HG03442 (cell line): ENCODE measurements at regions not wholly inside any gene's neighbourhood (a gene's known extent, or its start where the extent isn't known, plus 50 kb on each side); places are given as distances from the start of the nearest gene placed in this dataset.
"Not testable (repeated sequence)": the region's sequence is repeated elsewhere in the genome, so short reads cannot be mapped to it uniquely, and the experiment has no call there.

ENCODE experiments used
- ATAC-seq: cut with Tn5 transposase; IDR thresholded peaks from one replicate; pipeline ENCODE4 v1.9.1; 2021; ENCODE audit warnings: mild to moderate bottlenecking, moderate library complexity; ENCODE audit not compliant: unreplicated experiment

DNA sequence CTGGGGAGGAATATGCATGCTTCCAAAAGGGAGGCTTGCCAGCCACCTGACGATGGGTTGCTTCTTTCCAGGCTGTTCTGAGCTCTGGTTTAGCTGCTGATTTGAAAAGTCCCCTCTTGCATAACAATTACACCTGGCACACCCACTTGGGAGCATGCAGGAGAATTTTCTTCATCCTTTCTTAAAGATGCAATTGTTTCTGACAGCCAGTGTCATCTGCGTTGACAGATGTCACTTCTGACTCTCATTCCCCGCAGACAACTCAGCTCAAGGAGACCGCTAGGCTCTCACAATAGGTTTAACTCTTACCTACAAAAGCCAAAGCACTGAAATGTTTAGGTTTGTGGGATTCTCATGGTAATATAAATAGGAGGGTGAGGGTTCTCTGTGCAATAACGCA lies 185.6 kb upstream of the SYNPR start:
- ATAC-seq = no peak

DNA sequence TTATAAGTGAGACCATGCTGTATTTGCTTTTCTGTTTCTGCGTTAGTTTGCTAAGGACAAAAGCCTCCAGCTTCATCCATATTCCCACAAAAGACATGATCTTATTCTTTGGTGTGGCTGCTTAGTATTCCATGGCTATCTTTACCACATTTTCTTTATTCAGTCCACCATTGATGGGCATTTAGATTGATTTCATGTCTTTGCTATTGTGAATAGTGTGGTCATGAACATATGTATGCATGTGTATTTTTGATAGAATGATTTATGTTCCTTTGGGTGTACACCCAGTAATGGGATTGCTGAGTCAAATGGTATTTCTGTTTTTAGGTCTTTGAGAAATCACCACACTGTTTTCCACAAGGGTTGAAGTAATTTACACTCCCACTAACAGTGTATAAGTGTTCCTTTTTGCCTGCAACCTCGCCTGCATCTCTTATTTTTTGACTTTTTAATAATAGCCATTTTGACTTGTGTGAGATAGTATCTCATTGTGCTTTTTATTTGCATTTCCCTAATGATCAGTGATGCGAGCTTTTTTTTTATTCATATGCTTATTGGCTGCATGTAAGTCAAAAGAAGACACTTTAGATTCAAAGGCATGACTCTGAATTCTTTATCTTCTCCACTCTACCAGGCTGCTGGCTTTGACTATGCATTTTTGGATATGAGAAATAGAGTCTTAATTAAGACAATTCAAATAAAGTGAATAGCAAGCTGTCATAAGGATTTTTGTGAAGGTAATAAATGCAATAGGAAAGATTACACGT lies 183.3 kb upstream of the SYNPR start:
- no peak for ATAC-seq

DNA sequence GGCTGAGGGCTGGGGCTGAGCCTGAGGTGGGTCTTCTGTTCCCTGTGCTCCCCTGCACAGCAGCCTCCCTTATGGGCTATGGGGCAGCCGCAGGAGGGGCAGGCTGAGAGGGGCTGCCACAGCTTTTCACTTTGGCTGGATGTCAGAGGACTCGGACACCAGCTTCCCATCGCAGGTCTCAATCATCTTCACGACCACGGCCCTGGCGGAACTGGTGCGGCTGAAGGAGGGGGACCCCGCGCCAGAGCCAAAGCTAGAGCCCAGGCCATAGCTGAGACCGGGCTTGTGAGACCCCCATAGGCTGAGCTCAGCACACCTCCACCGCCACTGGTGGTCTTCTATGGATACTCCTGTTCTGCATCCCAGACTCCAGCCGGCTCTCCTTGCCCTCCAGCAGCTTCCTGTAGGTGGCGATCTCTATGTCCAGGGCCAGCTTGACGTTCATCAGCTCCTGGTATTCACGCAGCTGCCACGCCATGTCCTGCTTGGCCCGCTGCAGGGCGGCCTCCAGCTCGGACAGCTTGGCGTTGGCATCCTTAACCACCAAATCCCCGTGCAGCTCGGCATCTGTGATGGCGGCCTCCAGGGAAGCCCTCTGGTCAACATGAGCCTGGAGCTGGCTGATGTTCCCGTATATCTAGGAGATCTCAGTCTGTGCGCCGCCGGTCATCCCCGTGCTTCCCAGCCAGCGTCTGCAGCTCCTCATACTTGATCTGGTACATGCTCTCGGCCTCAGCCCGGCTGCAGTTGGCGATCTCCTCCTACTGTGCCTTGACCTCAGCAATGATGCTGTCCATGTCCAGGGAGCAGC lies 181.7 kb upstream of the SYNPR start:
- ATAC-seq = no peak

DNA sequence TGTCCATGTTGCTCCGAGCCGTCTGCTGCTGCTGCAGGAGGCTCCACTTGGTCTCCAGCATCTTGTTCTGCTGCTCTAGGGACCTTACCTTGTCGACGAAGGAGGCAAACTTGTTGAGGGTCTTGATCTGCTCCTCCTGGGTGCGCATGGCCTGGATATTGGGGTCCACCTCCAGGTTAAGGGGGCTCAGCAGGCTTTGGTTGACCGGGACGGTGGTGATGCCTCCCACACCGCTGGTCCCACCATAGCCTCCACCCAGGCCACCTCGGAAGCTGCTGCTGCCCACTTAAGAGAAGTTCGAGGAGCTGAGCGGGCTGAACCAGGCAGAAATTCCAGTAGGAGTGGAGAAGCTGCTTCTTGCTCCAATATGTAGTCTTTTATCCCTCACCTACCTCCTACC lies 180.7 kb upstream of the SYNPR start:
- no peak for ATAC-seq

DNA sequence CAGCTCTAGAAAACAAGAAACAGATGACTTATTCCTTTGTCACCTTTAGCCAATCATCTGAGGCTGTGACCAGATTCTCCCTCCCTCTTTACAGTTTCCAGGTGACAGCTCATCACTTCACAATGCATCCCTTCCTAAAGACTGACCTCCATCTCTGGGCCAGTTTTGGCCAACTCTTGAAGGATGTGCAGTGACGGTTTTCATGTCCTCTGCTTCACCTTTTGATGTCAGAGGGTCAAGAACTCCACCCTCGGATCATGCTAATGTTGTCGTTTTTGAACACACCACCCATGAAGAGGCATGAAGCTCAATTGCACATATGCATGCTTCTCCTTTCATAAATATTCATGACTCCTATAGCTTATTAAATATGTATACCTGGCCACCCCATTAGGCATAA lies 161.2 kb upstream of the SYNPR start:
- no peak for ATAC-seq

DNA sequence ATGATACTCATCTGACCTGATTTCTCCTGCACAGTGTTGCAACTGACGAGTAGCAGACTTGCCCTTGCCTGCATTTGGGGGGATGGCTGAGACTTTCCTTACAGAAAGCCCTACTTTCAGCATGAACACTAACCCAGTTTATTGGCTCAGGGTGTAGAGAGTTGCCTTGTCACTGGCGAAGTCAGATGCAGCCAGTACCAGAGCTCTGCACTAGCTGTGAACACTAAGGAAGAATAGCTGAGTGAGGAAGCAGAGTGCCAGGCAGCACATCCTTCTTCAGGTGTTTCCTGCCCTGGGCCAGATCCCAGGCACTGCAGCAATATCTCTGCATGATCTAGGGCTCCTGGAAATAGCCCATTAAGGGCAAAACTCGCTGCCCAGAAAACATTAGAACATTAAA lies 154.0 kb upstream of the SYNPR start:
- no peak for ATAC-seq

DNA sequence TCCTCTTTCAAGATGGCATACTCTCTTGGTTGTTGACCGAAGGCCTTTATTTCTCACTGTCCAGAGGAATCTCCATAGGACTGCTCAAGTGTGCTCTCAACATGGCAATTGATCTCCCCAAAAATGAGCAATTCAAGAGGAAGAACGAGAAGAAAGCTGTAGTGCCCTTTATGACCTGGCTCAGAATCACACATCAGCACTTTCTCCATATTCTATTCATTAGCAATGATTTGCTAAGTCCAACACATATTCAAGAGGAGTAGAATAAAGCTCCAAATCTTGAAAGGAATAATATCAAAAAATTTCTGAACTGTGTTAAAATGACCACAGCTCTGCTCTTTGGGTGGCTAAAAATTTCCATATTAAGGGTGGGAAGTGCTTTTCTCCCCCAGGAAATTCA lies 151.6 kb upstream of the SYNPR start:
- ATAC-seq = no peak

DNA sequence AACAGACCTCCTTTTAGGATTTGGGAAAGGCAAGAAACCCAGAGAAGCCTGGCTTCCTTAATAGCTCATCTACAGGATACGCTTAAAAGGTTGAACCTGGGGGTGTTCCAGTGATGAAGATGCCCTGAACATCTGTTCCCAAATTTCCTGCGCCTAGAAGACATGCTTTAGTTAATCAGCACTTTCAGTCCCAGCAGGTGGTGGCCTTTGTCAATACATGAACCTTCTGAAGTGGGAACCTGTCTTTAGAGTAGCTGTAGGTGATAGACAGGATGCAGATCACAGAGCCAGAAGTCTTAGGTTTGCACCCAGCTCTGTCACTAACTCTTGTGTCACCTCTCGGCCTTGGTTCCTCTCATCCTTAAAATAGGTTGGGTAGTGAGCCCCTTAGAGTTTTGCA lies 149.7 kb upstream of the SYNPR start:
- no peak for ATAC-seq

DNA sequence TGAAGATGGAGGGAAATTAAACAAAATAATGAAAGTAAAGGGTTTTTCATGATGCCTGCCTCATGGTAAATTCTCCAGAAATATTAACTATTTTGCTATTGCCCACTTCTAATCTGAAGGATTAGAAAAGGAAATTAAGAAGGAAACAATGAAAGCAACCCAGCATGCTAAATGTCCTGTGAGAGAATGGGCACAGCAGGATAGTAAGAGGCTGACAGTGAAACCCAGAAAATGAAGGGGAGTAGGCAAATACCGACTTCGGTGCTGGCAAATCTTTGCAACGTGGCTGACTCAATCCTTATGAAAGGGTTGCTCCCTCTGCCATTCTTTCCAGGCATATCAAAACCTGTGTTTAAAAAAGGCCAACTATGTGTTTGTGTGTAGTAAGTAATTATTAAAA lies 147.5 kb upstream of the SYNPR start:
- no peak for ATAC-seq

DNA sequence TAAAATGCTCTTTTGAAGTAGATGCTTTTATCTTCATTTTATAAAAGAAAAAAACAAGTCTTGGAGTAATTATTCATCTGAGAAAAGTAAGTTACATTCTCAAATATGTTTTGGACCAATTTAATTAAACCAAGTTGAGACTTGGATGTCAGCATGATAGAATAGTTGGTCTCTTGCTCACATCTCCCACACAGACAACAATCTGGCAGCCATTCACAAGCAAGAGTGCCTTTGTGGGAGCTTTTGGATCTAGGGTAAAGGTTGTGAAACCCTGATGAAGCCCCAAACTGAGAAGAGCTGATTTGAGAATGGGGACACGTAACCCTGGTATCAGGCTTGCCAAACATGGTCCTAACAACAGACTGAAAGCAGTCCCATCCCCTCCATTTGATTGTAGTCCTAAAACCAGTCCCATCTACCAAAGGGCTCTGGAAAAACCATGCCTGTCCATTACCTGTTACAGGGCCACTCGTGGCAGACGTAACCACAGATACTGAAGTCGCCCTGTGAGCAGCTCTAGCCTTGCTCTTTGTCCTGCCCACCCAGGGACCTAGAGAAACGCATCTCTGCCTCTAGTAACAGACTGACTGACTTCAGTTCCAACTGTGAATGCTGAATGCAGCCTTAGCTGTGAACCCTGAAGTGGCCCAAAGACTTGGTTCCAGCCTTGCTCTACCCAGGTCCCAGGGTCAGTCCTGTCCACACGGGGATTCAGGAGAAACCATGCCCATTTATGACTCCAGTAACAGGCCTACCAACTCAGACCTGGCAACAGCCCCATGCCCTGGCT lies 145.5 kb upstream of the SYNPR start:
- no peak for ATAC-seq

DNA sequence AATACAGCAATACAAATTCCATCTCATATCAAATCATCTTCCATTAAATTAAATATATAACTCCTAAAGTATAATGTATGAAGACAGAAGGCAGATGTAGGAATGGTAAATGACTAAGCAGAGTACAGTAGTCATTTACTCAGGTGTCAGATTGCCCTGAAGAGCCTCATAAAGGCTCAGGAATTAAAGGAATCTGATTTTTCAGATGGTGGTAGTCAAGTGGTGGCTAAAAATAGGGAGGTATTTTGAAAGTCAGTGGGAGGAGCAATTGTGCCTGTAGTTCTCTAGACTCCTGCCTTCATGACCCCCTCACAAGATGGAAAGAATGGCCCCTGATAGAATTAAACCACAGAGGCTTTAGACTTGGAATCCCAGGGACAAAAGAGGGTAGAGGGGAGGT lies 142.7 kb upstream of the SYNPR start:
- no peak for ATAC-seq

DNA sequence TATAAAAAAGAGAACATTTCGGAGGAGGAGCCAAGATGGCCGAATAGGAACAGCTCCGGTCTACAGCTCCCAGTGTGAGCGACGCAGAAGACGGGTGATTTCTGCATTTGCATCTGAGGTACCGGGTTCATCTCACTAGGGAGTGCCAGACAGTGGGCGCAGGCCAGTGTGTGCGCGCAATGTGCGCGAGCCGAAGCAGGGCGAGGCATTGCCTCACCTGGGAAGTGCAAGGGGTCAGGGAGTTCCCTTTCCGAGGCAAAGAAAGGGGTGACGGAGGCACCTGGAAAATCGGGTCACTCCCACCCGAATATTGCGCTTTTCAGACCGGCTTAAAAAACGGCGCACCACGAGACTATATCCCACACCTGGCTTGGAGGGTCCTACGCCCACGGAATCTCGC lies 141.9 kb upstream of the SYNPR start:
- ATAC-seq = not testable (repeated sequence)

DNA sequence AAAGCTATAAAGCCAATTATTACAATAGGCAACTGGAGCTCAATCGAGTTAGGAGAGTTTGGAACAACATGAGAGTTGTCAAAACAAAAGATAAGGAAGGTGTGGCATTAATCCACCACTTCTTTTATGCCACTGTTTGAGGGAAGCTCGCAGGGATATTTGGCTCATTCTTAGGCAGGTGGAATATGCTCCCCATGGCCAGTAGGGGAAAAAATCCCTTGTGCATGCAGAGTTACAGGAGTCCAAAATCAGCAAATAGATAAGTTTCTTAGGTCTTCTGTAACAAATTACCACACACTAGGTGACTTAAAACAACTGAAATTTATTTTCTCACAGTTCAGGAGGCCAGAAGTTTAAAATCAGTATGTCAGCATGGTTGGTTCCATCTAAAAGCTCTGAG lies 135.4 kb upstream of the SYNPR start:
- ATAC-seq = no peak

DNA sequence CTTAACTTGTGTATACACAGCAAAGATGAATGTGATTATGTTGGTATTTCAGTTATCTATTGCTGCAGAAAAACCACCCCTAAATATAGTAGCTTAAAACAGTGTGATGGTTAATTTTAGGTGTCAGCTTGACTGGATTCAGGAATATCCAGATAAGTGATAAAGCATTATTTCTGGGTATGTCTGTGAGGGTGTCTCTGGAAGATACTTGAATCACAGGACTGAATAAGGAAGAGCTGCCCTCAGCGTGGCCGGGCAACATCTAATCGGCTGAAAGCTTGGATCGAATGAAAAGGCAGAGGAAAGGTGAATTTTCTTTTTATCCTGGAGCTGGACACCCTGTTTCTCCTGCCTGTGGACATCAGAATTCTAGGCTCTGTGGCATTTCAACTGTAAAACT lies 132.0 kb upstream of the SYNPR start:
- no peak for ATAC-seq

DNA sequence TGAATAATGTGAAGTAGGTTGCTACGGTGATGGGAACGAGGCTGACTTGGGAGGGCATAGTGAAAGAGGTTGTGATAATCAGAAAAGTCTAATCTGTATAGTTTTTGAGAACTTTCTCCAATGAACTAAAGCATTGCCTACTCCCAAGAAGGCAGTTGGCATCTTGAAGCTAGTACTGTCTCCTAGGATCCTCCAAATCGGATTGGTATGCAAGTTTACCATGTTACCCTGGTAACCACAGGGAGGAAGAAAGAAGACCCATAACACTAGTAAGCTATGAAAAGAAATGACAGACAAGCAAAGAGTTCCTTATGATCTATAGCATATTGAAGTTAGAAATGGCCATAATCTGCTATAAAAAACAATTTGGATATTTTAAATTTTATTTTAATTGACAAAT lies 127.2 kb upstream of the SYNPR start:
- no peak for ATAC-seq

DNA sequence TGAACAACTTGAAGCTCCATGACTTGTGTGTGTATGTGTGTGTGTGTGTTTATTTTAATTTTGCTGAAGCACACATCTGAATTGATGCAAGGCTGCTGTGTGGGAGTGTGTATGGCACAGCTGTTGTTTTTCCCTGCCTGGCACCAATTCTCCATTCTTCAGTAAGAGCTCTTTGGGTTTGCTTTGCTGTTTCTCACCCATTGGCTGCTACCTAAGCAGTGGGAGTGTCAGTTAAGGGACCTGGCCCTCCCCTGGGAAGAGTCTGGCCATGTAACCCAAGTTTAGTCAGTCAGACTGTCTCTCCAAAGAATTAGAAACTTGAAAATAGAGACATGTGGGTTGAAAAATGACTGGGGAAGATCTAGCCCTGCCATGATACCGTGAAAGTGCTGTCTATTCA lies 126.2 kb upstream of the SYNPR start:
- ATAC-seq = no peak

DNA sequence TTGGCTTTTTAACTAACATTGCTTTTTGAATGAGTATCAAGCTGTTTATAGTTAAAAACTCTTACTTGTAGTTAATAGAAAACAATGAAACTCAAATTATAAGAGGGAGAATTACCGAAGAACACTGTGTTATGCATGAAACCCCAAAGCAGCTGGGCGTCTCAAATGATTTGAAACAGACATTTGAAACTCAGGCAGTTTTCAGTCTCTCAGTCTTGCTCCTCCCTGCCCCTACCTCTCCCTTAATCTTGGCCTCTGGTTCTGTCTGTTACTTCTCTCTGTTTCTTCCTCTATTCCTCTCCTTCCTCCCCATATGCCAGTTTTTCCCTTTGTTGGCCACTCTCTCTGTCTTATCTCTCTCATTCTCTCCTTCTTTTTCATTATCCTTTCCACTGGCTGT lies 118.3 kb upstream of the SYNPR start:
- no peak for ATAC-seq

DNA sequence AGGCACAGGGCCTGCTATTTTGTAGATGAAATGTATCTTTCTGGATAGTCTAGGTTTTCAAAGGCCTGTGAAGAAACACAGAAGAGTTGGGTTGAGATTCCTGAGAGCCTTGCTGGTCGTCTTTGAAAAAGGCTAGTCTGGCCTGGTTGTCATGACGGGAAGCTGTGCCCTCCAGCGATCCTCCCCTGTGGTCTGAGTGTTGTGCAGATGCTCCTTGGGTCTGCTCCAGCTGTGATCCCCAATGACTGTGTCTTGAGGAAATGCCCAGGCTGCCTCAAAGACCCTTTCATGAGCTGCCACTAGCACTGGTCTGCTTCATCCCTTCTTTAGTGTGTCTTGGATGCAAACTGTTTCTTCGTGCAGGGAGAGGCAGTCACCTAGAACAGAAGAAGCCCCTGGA lies 111.0 kb upstream of the SYNPR start:
- no peak for ATAC-seq

DNA sequence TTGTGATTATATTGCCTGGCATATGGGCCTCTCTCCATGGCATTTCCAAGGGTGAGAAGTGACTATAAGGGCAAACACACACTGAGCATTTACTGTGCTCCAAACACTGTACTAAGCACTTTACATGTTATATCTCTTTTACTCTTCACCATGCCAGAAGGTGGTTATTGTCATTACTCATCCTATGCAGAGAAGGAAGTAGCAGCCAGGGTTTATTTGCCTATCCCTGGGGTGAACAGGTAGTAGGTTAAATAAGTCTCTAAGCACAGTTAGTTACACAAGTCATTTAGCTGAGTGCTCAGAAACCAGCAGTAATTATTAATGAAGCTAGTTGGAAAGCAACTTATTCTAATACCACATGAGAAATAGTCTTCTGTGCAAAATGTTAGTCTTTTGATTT lies 109.9 kb upstream of the SYNPR start:
- no peak for ATAC-seq

DNA sequence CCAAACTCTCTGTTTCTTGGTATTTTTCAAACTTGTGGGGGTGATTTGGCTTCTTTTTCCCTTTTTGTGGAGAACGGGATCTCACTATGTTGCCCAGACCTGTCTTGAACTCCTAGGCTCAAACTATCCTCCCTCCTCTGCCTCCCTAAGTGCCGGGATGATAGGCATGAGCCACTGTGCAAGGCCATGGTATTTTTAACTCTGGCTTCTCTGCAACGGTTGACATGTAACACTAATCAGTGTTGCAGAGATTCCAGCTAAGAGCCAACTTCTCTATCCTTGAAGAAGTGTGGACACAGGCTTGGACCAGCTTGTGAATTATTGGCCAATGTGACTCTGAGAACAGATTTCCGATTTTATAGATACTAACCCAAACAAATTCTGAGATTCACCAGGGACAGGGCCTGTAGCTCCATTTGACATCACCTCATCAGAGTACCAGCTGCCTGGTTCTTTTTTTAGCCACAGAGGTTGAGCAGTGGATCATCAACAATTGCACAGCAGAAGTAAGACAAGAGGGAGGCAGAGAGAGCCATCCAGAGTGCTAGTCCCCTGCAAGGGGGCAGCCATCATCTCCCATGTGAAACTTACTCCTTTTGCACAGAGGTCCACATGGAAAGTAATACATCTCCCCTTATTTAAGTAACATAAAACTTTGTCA lies 98.1 kb upstream of the SYNPR start:
- ATAC-seq = no peak

DNA sequence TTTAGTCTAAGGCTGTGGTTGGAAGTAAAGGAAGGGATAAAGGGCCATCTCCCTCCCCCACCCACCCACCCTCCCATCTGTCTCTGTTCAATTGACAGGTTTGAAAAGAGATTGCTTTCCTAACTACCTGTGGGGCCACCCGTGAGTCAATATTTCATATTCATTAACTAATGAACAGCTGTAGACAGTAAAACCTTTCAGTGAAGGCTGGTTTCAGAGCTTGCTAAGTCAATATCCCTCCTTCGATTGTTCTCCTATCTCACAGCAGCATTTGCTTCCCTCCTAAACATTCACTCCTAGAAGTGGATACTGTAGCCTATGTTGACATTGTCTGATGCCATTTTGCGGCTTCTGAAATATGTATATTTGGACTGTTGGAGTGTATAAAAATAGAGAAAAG lies 85.9 kb upstream of the SYNPR start:
- no peak for ATAC-seq
